GM12878 (cell line): ENCODE measurements at regions not wholly inside any gene's neighbourhood (a gene's known extent, or its start where the extent isn't known, plus 50 kb on each side); places are given as distances from the start of the nearest gene placed in this dataset.

Source experiments
- ATAC-seq: fragments of 200-7000 bp; cut with Tn5 transposase; 3 replicates; pipeline ENCODE4 v1.9.1; 2020; ENCODE audit warnings: mild to moderate bottlenecking, moderate library complexity
- BruUV-seq: library from RNA; stranded (reverse); fragments of 400-500 nt; replicated peaks from 2 replicates; lab custom pipeline; 2021; lab: Mats Ljungman, UMichigan
- CTCF ChIA-PET: fragments of 300-600 bp; sonication (Branson Sonifier 250); formaldehyde crosslinking; extraction: SDS; loops from one replicate; lab custom pipeline; 2021; ENCODE audit warnings: inconsistent platforms; lab: Yijun Ruan, JAX
- POLR2A ChIA-PET: fragments of 350-600 bp; formaldehyde crosslinking; extraction: SDS; loops from one replicate; lab custom pipeline; 2021; ENCODE audit warnings: inconsistent platforms; lab: Charles Lee
- RAD21 ChIA-PET: fragments of 300-600 bp; sonication (Branson Sonifier 250); formaldehyde crosslinking; loops from one replicate; lab custom pipeline; 2023; ENCODE audit warnings: antibody characterized with exemption; ENCODE audit not compliant: unreplicated experiment; lab: Charles Lee
- SMC1A ChIA-PET: fragments of 300-600 bp; sonication (Branson Sonifier 250); formaldehyde crosslinking; loops from one replicate; lab custom pipeline; 2023; ENCODE audit not compliant: unreplicated experiment, uncharacterized antibody; lab: Charles Lee
- DNase-seq: peaks from one replicate; pipeline ENCODE4 v3.0.0-alpha.2; 2011; ENCODE audit warnings: low read depth, low spot score
- FAIRE-seq: peaks from 3 replicates; lab custom pipeline; 2011; peaks lifted over from hg19 to GRCh38; lab: Jason Lieb, UNC
- H2AFZ ChIP-seq: 2 replicates; pipeline ENCODE4 v1.6.0; 2011; ENCODE audit warnings: low read depth, low read length, control low read depth; ENCODE audit not compliant: control insufficient read depth
- H3K27ac ChIP-seq: 2 replicates; pipeline ENCODE4 v1.5.1; 2011; ENCODE audit warnings: control low read depth; ENCODE audit not compliant: control insufficient read depth, insufficient read depth
- H3K27me3 ChIP-seq, 2 experiments: replicated peaks in 1 of 2; 2 replicates each; pipeline versions ENCODE4 v1.6.0 to v1.6.1; 2011; ENCODE audit warnings: low read length in 1 of 2; ENCODE audit not compliant: control insufficient read depth in 2 of 2, insufficient read depth in 2 of 2
- H3K36me3 ChIP-seq, 2 experiments: 2 replicates each; pipeline ENCODE4 v1.5.1; 2011; ENCODE audit warnings: low read length in 1 of 2; ENCODE audit not compliant: control insufficient read depth in 2 of 2, insufficient read depth in 2 of 2
- H3K4me1 ChIP-seq: 2 replicates; pipeline ENCODE4 v1.6.1; 2011; ENCODE audit warnings: mild to moderate bottlenecking, low read length, moderate library complexity, mixed read lengths; ENCODE audit not compliant: control insufficient read depth, insufficient read depth
- H3K4me2 ChIP-seq: 2 replicates; pipeline ENCODE4 v1.6.0; 2011; ENCODE audit warnings: control low read depth; ENCODE audit not compliant: control insufficient read depth, insufficient read depth
- H3K4me3 ChIP-seq: fragments of 200-600 bp; sonication (generic); 2 replicates; pipeline ENCODE4 v1.5.1; 2016
- H3K79me2 ChIP-seq: 2 replicates; pipeline ENCODE4 v1.6.0; 2011; ENCODE audit warnings: low read length; ENCODE audit not compliant: control insufficient read depth, insufficient read depth
- H3K9ac ChIP-seq: 2 replicates; pipeline ENCODE4 v1.8.0; 2011; ENCODE audit warnings: low read length, control low read depth, mixed read lengths; ENCODE audit not compliant: control insufficient read depth, insufficient read depth
- H3K9me3 ChIP-seq: replicated peaks from 3 replicates; pipeline ENCODE4 v1.5.1; 2011; ENCODE audit warnings: mild to moderate bottlenecking, low read length; ENCODE audit not compliant: control insufficient read depth, insufficient read depth
- H4K20me1 ChIP-seq: 2 replicates; pipeline ENCODE4 v1.6.0; 2011; ENCODE audit not compliant: control insufficient read depth, insufficient read depth
- BHLHE40 ChIP-seq, 2 experiments: fragments of 450-650 bp in 1 of 2; IDR thresholded peaks; 2 replicates each; pipeline ENCODE4 v1.6.1; 2011 to 2017; ENCODE audit warnings: low read depth in 2 of 2, borderline replicate concordance in 1 of 2, improper control_type of control experiment in 1 of 2, low read length in 1 of 2, mild to moderate bottlenecking in 1 of 2
- MTA3 ChIP-seq: IDR thresholded peaks from 2 replicates; pipeline ENCODE4 v1.6.1; 2012; ENCODE audit warnings: low read length, inconsistent platforms, borderline replicate concordance
- NBN ChIP-seq: fragments of 450-650 bp; IDR thresholded peaks from 2 replicates; pipeline ENCODE4 v1.6.1; 2016
- POU2F2 ChIP-seq: IDR thresholded peaks from 3 replicates; pipeline ENCODE4 v1.6.1; 2011; ENCODE audit warnings: low read depth, mild to moderate bottlenecking, low read length, borderline replicate concordance
- SP1 ChIP-seq: IDR thresholded peaks from one replicate; pipeline ENCODE4 v1.6.1; 2011; ENCODE audit warnings: low read depth, low read length
- STAT1 ChIP-seq: fragments of 450-650 bp; conservative IDR thresholded peaks from 2 replicates; pipeline ENCODE4 v1.6.1; 2014; ENCODE audit warnings: antibody characterized with exemption, mild to moderate bottlenecking
- YBX1 ChIP-seq: fragments of 450-650 bp; IDR thresholded peaks from 2 replicates; pipeline ENCODE4 v1.6.1; 2016; ENCODE audit warnings: antibody characterized with exemption
- WGBS: methylation state at CpG from one replicate; pipeline ENCODE4 v1.1.6; 2016; ENCODE audit warnings: low lambda C conversion rate; ENCODE audit not compliant: insufficient replicate concordance, insufficient coverage; ENCODE audit errors: missing lambda C conversion rate; 5-methylcytosine and 5-hydroxymethylcytosine counted together
- in situ Hi-C: fragments of 300-500 bp; cut with MboI; formaldehyde crosslinking; loops from 9 replicates; pipeline ENCODE4 v1.14.3; 2018; ENCODE audit warnings: mixed read lengths
- intact Hi-C: fragments of 100-400 bp; cut with micrococcal nuclease; formaldehyde crosslinking; loops from one replicate; pipeline ENCODE4 v1.14.2; 2022; ENCODE audit not compliant: unreplicated experiment
- TF ChIP-seq, protein P1 (sequence below): IDR thresholded peaks from 2 replicates; pipeline ENCODE4 v1.6.1; 2011; ENCODE audit warnings: mild to moderate bottlenecking, low read depth, low read length, moderate library complexity; ENCODE audit not compliant: insufficient replicate concordance

DNA sequence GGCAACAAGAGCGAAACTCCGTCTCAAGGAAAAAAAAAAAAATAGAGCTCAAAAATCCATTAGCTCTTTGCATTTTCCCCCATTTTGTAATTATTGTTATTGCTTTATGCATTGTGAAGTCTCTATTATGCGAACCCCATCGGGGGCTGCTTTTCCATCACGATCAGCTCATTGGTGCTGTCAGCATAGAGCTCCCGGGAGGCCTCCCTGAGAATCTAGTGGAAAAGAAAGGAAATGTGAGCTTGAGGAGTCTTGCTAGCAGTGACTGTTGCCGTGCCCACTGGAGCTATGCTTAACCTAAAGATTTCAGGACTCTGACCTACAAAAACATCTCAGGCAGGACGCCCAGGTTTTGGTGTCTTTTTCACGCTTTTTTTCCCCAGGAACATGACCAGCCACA lies 102.6 kb upstream of the NDUFV2 start:
- DNase-seq = no peak
- SMC1A ChIA-PET = interaction anchor here (0.9 to 1.1 kb wide), 2 partner anchors 10 kb away, joined by 3 to 4 read pairs; no protein-coding TSS in a partner anchor
- Histone ChIP-seq H3K4me1 (no peaks in the 10 kb centered on the region), H3K9me3 (no peaks in the 10 kb centered on the region; the same call in 2 of the 3 replicates), H3K27ac (no peak overlapping the region), H3K4me3 (no peak overlapping the region), H3K9ac (no peak overlapping the region), H2AFZ (no peak overlapping the region), H3K4me2 (no peak overlapping the region), H4K20me1 (no peaks in the 10 kb centered on the region), H3K27me3 (no peaks in the 10 kb centered on the region; a peak in 1 of 4 replicates), H3K79me2 (no peaks in the 10 kb centered on the region), H3K36me3 (no peaks in the 10 kb centered on the region)
- FAIRE-seq = no peak
- in situ Hi-C loops (loop anchor here (10.0 to 25.0 kb wide), 2 partner anchors 155 to 513 kb away; no protein-coding TSS in a partner anchor), intact Hi-C loops (no loop called here)
- WGBS = 78% methylated on average over 7 of the region's 9 CpGs
- ATAC-seq = no peak
- TF ChIP-seq YBX1 (no peak), SP1 (no peak), STAT1 (no peak), MTA3 (no peak), BHLHE40 (IDR thresholded peaks at IDR 0.05; ENCODE audit: borderline replicate concordance in 1 of 2, low read depth in 2 of 2, low read length in 1 of 2) (no peak)
- POLR2A ChIA-PET = no interaction called here
- RAD21 ChIA-PET = no interaction called here
- CTCF ChIA-PET = interaction anchor here (1.1 to 4.8 kb wide), 2 partner anchors 12 to 16 kb away, joined by 3 to 20 read pairs; no protein-coding TSS in a partner anchor
- no TSS peak for BruUV-seq

DNA sequence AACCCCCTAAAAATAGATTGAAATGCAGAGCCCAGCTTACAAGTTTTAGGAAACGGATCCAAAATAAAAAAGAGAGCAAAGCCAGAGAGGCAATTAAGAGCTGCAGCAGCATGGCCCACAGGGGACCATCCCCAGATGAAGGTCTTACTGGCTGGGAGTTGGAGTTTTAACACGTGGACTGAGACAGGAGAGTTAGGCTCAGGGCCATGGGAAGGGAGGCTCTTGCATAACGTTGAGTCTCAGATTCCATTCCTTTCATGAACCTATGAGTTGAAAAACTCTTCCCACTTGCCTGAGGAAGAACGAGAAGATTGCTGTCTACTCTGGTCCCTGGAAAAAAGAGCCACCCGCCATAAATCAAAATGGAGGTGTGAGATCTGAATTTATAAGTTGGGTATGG lies 101.8 kb upstream of the NDUFV2 start:
- Histone ChIP-seq H3K9ac (no peak overlapping the region), H3K9me3 (no peaks in the 10 kb centered on the region; the same call in 2 of the 3 replicates), H3K36me3 (no peaks in the 10 kb centered on the region), H3K4me2 (no peak overlapping the region), H4K20me1 (no peaks in the 10 kb centered on the region), H3K79me2 (no peaks in the 10 kb centered on the region), H3K4me1 (no peaks in the 10 kb centered on the region), H3K4me3 (no peak overlapping the region), H2AFZ (no peak overlapping the region), H3K27ac (no peak overlapping the region), H3K27me3 (no peaks in the 10 kb centered on the region; a peak in 1 of 4 replicates)
- DNase-seq (no peak), FAIRE-seq (no peak), ATAC-seq (no peak)
- SMC1A ChIA-PET = no interaction called here
- TF ChIP-seq POU2F2 = no peak
- TF ChIP-seq, protein P1, sequence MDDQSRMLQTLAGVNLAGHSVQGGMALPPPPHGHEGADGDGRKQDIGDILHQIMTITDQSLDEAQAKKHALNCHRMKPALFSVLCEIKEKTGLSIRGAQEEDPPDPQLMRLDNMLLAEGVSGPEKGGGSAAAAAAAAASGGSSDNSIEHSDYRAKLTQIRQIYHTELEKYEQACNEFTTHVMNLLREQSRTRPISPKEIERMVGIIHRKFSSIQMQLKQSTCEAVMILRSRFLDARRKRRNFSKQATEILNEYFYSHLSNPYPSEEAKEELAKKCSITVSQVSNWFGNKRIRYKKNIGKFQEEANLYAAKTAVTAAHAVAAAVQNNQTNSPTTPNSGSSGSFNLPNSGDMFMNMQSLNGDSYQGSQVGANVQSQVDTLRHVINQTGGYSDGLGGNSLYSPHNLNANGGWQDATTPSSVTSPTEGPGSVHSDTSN = no peak
- TF ChIP-seq NBN = no peak
- POLR2A ChIA-PET = no interaction called here
- CTCF ChIA-PET = interaction anchor here (0.7 to 4.8 kb wide), 2 partner anchors 13 kb away, joined by 3 to 20 read pairs; no protein-coding TSS in a partner anchor
- 44% methylated on average over 5 of the region's 5 CpGs for WGBS
- in situ Hi-C loops (no loop called here), intact Hi-C loops (no loop called here)
- RAD21 ChIA-PET = no interaction called here
- no TSS peak for BruUV-seq
